GM18951 (cell line): ENCODE measurements at regions not wholly inside any gene's neighbourhood (a gene's known extent, or its start where the extent isn't known, plus 50 kb on each side); places are given as distances from the start of the nearest gene placed in this dataset.

ENCODE experiments used
- POLR2A ChIP-seq: IDR thresholded peaks from 4 replicates; pipeline ENCODE4 v1.6.1; 2011; ENCODE audit warnings: mild to moderate bottlenecking; ENCODE audit not compliant: insufficient read length, insufficient read depth; ENCODE audit errors: extremely low read depth
- in situ Hi-C: fragments of 300-500 bp; cut with MboI; formaldehyde crosslinking; loops from one replicate; pipeline ENCODE4 v1.12.0; 2022; ENCODE audit warnings: low sequenced_read_pairs, mixed read lengths, inconsistent platforms; ENCODE audit not compliant: unreplicated experiment

DNA sequence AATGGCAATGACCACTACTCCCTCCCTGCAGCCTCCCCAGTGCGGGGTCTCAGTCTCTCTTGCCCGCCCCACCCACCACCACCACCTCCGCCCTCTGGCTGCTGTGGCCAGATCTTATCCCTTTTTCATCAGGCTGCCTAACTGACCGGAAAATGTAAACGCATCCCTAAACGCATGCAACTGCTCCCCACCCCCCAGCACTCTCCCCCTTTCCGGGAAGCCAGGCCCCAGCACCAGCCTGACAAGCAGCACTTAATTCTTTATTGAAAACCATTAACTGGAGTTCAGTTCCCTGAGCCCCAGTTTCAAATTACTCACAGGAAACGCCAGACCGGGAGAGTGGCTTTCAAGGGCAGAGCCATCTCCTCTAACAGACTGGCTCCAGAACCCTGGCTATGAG is 147.7 kb downstream of the DMRTA2 start:
- in situ Hi-C loops = no loop called here

DNA sequence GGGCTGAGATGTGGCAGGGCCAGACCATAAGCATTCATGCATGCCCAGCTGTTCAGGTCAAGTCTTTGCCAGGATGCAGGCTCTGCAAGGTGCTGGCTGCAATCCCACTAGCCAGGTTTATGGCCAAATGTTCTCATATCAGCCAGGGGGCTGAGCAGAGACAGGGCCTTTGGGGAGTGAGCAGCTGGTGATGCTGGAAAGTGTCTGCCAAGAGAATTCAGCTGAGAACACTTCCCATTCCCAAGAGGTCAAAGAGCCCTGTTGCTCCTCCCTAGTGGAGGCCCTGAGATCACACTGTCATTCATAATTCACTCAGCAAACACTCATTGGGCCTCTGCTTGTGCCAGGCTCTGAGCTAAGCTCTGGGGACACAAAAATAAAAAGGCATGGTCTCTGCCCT is 150.3 kb downstream of the DMRTA2 start:
- no peak for TF ChIP-seq POLR2A
- in situ Hi-C loops = no loop called here

More for the DNA sequence above, 147.7 kb downstream of the DMRTA2 start:
- TF ChIP-seq POLR2A = no peak

DNA sequence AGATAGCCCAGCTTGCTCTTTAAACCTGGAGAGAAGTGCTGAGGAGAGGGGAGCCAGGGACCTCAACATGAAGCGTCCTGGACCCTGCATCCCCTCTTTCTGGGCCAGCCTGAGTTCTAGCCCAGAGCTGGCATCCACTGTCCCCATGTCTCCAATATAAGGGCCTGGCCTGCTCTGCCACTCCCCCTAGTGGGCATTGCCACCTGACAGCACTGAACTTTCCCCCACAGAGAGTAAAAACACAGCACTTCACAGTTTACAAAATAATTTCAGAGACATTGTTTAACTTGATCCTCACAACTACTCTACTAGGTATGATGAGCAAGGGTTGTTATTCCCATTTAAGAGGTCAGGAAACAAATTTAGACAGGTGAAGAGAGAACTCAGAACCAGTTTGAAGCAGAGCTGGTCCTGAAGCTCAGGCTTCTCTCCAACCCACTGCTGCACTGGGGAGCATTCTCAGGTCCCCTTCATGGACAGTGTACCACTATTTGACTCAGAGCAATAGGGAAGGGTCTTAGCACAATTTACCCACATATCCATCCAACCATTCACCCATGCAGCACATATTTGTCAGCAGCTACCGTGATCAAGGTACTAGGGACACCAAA is 151.2 kb downstream of the DMRTA2 start:
- in situ Hi-C loops = no loop called here

DNA sequence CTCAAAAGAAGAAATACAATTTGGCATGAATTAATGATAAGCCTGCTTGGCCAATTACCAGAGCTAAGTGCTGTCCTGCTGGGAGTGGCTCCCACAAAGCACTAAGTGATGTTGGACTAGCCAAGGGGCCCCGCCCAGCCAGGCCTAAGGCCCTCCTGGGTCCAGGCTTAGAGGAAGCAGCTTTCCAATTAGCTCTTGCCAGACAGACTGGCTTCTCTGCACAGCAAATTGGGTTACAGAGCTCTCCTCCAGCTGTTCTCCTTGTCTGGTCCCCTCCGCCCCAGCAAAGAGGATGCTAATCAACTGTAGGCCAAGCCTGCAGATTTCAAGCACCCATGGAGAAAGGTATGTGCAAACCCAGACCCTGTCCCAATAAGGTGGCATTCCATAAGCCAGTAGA is 151.9 kb downstream of the DMRTA2 start:
- in situ Hi-C loops = no loop called here
- no peak for TF ChIP-seq POLR2A

More for the DNA sequence above, 151.2 kb downstream of the DMRTA2 start:
- TF ChIP-seq POLR2A = no peak

DNA sequence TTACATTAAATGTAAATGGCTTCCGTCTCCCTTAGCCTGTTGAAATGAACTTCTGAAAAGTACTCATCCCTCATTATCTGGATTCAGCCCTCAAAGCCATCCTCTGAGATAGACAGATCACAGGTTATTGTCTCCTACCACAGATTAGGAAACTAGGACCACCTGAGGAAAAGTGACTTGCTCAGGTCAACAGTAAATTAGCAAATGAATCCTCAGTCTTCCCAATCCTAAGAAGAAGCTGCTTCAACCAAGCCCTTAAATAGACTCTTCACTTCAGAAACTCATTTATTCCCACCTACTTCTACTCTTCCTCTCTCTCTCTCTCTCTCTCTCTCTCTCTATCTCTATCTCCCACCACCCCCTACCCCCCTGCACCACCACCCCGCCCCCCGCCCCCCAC is 152.3 kb downstream of the DMRTA2 start:
- in situ Hi-C loops = no loop called here
- TF ChIP-seq POLR2A = no peak

DNA sequence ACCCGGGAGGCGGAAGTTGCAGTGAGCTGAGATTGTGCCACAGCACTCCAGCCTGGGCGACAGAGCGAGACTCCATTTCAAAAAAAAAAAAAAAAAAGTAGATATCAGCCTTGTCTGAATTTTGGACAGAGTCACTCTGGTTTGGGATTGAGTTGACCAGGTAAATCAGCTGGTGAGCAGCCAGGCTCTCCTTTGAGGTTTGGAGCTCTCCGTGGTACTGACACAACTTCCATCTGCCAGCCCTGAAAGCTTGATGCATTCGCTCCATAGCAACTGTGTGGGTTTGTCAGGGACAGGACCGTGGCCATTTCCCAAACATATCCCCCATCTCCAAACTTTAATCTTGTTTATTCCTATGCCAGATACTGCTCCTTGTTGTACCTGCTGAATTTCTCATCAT is 155.2 kb downstream of the DMRTA2 start:
- no peak for TF ChIP-seq POLR2A
- in situ Hi-C loops = no loop called here

DNA sequence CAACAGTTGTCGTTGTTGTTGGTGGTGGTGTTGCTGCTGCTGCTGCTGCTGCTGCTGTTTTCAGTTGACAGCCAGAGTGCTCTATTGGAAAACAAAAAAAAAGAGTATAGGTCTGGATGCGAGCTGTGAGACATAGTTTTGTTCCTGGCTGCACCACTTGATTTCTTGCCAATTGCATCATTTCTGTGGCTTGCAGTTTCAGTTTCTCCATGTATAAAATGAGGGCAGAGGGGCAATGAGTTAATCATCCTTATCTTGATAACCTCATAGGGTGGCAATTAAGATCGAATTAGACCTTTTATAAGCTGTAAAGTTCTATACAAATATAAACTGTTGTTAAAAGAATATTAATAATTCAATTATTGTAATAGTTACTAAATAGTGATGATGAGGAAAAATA is 156.7 kb downstream of the DMRTA2 start:
- TF ChIP-seq POLR2A = no peak
- in situ Hi-C loops = no loop called here

DNA sequence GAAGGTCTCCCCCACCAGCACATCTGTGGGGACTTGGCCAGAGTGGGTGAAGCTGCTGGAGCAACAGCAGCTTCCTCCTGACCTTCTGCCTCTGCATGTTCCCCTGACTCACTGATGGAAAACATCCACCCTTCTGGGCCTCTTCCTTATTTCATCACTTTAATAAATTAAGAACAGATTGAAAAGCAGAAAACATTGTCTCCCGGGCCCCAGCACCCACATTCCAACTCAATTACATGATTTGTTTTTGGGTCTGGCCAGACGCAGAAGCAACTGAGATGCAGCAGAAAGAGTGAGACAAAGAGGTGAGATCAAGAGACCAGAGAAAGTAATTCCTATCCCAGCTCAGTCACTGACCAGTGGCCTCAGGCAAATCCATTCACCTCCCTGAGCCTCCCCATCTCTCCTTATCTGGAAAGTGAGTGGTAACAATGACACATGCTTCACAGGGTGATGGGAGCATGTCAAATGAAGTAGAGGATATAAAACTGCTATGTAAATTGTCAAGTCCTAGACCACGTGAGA is 157.1 kb downstream of the ELAVL4 start:
- no peak for TF ChIP-seq POLR2A
- in situ Hi-C loops = no loop called here

DNA sequence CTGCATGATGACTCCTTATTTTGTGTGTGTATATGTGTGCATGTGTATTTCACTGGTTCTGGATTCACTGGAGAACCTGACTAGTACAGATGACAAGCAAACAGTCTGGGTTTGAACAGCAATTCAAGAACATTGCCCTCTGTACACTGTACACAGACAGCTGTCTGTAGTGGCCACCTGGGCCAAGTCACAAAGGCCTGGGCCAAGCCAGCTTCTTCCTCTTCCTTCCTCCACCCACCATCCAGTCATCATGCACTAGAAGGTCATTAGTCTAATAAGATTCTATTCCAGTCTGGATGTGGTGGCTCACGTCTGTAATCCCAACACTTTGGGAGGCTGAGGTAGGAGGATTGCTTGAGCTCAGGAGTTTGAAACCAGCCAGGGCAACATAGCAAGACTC is 155.9 kb downstream of the ELAVL4 start:
- no peak for TF ChIP-seq POLR2A
- in situ Hi-C loops = no loop called here

DNA sequence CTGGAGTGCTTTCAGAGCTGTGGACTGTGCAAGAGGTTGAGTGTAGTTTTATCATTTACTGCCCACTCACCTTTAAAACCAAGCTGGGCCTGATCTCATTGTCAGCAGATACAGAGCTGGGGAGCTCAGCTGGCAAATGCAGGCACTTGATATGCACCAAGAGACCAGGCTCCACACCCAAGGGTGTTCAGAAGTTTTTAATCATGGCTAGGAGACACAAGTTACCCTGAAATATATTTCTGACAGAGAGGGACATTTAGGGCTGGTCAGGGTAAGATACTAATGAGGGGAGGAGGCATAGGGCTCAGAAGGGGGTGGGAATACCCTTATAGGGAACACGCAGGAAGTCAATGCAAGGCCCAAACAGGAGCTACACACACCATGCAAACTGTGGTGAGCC is 153.7 kb downstream of the ELAVL4 start:
- TF ChIP-seq POLR2A = no peak
- in situ Hi-C loops = no loop called here

DNA sequence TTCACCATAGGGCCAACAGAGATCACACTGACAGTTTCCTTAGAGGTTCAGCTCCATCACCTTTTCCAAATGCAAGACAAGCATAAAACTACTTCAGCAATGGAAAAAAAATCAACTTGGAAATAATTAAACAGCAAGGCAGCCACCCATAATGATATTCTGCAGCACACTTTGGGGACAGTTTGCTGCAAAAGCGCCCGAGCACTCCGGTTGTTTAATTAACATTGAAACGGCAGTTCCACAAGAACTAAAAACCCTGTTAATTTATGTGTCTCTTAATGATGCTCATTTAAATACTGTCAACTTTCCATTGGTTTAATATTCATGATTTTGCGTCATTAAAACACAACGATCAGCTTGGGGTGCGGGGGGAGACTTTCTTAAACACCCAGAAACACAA is 153.2 kb downstream of the ELAVL4 start:
- in situ Hi-C loops = no loop called here
- no peak for TF ChIP-seq POLR2A

DNA sequence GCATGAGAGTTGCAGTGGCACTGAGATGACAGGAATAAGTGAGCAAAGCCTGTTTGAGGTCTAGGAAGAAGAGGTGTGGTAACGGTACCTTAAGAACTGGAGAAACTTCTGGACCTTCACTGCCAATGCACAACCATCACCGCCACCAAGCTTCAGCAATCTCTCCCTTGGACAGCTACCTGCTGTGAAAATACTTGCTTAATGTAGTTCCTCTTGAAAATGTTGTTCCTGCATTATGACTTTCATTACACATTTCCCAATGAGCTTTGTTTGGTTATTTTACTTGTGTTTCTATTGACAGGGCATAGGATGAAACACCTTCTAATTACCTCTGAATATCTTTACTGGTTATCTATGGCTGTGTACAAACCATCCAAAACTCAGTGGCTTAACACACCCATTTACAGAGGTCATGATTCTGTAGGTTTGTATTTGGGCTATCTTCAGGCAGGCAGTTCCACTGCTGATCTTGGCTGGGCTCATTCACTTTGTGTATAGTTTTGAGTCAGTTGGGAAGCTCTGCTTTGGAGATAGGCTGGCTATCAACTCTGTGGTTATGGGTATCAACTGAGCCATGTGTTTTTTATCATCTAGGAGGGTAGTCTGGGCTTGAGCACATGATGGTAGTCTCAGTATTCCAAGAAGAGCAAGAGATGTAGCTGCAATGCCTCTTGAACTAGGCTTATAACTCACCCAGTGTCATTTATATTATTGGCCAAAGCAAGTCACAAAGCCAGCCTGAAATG is 149.4 kb downstream of the ELAVL4 start:
- no peak for TF ChIP-seq POLR2A
- in situ Hi-C loops = no loop called here

DNA sequence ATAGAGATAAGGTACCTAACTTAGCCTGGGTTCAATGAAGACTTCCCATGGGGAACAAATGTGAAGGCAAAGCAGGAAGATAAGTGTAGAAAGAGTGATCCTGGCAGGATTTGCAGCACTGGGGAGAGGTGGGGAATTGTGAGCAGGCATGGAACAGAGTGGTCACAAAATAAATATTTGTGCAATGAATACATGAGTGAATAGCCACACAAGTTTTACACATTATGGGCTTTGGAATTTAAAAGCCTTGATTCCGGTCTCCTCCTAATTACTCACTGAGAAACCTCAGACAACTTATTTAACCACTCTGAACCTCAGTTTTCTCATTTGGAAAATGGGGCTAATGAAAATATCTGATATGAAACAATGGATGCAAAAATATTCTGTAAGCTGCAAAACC is 148.3 kb downstream of the ELAVL4 start:
- no peak for TF ChIP-seq POLR2A
- in situ Hi-C loops = no loop called here
